Endothelial cell of umbilical vein (primary cell): ENCODE measurements at regions not wholly inside any gene's neighbourhood (a gene's known extent, or its start where the extent isn't known, plus 50 kb on each side); places are given as distances from the start of the nearest gene placed in this dataset.

Source experiments
- BruUV-seq: library from RNA; stranded (reverse); fragments of 400-500 nt; replicated peaks from 2 replicates; lab custom pipeline; 2021; lab: Mats Ljungman, UMichigan
- CTCF ChIA-PET: fragments of 300-600, 350-600 bp; sonication (Branson Sonifier 250); formaldehyde crosslinking; loops from one replicate; lab custom pipeline; 2021; ENCODE audit warnings: antibody characterized with exemption, inconsistent platforms; lab: Charles Lee
- POLR2A ChIA-PET: fragments of 300-600, 350-600 bp; sonication (Branson Sonifier 250); formaldehyde crosslinking; loops from one replicate; lab custom pipeline; 2021; ENCODE audit warnings: antibody characterized with exemption, inconsistent platforms; lab: Charles Lee
- DNase-seq: peaks from one replicate; pipeline ENCODE4 v3.0.0-alpha.2; 2011; ENCODE audit warnings: low read depth, low spot score
- FAIRE-seq: peaks from 2 replicates; lab custom pipeline; 2011; peaks lifted over from hg19 to GRCh38; lab: Jason Lieb, UNC
- H2AFZ ChIP-seq: 2 replicates; pipeline ENCODE4 v1.6.0; 2012; ENCODE audit warnings: low read depth, low read length, control low read depth, inconsistent platforms
- H3K27ac ChIP-seq: 2 replicates; pipeline ENCODE4 v1.5.1; 2011; ENCODE audit warnings: low read depth, mild to moderate bottlenecking, control low read depth, low read length, moderate library complexity; ENCODE audit not compliant: insufficient read depth
- H3K27me3 ChIP-seq, 2 experiments: 2 replicates each; pipeline versions ENCODE4 v1.6.0 to v1.6.1; 2011; ENCODE audit warnings: low read length in 2 of 2, mixed read lengths in 1 of 2; ENCODE audit not compliant: control insufficient read depth in 2 of 2, insufficient read depth in 2 of 2
- H3K36me3 ChIP-seq, 2 experiments: 2 replicates in 1 of 2; 3 replicates in 1 of 2; pipeline ENCODE4 v1.5.1; 2011; ENCODE audit warnings: low read length in 2 of 2, mild to moderate bottlenecking in 1 of 2, moderate library complexity in 1 of 2; ENCODE audit not compliant: control insufficient read depth in 2 of 2, insufficient read depth in 2 of 2; ENCODE audit errors: extremely low read depth in 1 of 2
- H3K4me1 ChIP-seq: 3 replicates; pipeline ENCODE4 v1.5.1; 2011; ENCODE audit warnings: mild to moderate bottlenecking, low read length; ENCODE audit not compliant: control insufficient read depth, insufficient read depth; ENCODE audit errors: extremely low read depth
- H3K4me2 ChIP-seq: 2 replicates; pipeline ENCODE4 v1.6.1; 2011; ENCODE audit warnings: low read length, control low read depth, mixed read lengths; ENCODE audit not compliant: insufficient read depth
- H3K4me3 ChIP-seq, 3 experiments: fragments of 200-600 bp in 1 of 3; sonication (generic), shearing (Covaris generic) in 1 of 3; replicated peaks in 1 of 3; 2 replicates each; pipeline ENCODE4 v1.5.1; 2011 to 2016; ENCODE audit warnings: control low read depth in 3 of 3, low read length in 3 of 3, mild to moderate bottlenecking in 2 of 3, inconsistent platforms in 1 of 3, low read depth in 1 of 3, moderate library complexity in 1 of 3; ENCODE audit not compliant: insufficient read depth in 1 of 3
- H3K79me2 ChIP-seq: 2 replicates; pipeline ENCODE4 v1.6.0; 2012; ENCODE audit warnings: low read length, inconsistent platforms; ENCODE audit not compliant: control insufficient read depth, insufficient read depth
- H3K9ac ChIP-seq: replicated peaks from 2 replicates; pipeline ENCODE3; 2011; ENCODE audit warnings: low read length, control low read depth; ENCODE audit not compliant: insufficient read depth; ENCODE audit errors: extremely low read depth
- H3K9me1 ChIP-seq: replicated peaks from 3 replicates; pipeline ENCODE4 v1.6.0; 2011; ENCODE audit warnings: mild to moderate bottlenecking, low read length; ENCODE audit not compliant: control insufficient read depth, insufficient read depth; ENCODE audit errors: extremely low read depth
- H3K9me3 ChIP-seq: replicated peaks from 2 replicates; pipeline ENCODE4 v1.5.1; 2012; ENCODE audit warnings: low read length, inconsistent platforms; ENCODE audit not compliant: control insufficient read depth, insufficient read depth
- H4K20me1 ChIP-seq: replicated peaks from 2 replicates; pipeline ENCODE3; 2011; ENCODE audit warnings: mild to moderate bottlenecking, low read length; ENCODE audit not compliant: control insufficient read depth, insufficient read depth; ENCODE audit errors: extremely low read depth
- EZH2 ChIP-seq: IDR thresholded peaks from 2 replicates; pipeline ENCODE4 v1.6.1; 2012; ENCODE audit warnings: borderline replicate concordance, low read depth, mild to moderate bottlenecking, moderate library complexity, low read length, inconsistent platforms; ENCODE audit not compliant: severe bottlenecking
- FOS ChIP-seq: IDR thresholded peaks from 2 replicates; pipeline ENCODE4 v1.6.1; 2011; ENCODE audit warnings: mild to moderate bottlenecking, low read length, moderate library complexity, borderline replicate concordance; ENCODE audit not compliant: insufficient read depth
- GATA2 ChIP-seq: IDR thresholded peaks from 2 replicates; pipeline ENCODE4 v1.7.0; 2011; ENCODE audit warnings: low read depth, mild to moderate bottlenecking, moderate library complexity, mixed read lengths, low read length; ENCODE audit not compliant: insufficient read length, insufficient read depth
- JUN ChIP-seq: IDR thresholded peaks from 2 replicates; pipeline ENCODE4 v1.6.1; 2011; ENCODE audit warnings: borderline replicate concordance, low read depth; ENCODE audit not compliant: insufficient read length, insufficient read depth
- MYC ChIP-seq: IDR thresholded peaks from one replicate; pipeline ENCODE4 v1.6.1; 2011; ENCODE audit warnings: mild to moderate bottlenecking, low read depth, low read length
- POLR2A ChIP-seq: IDR thresholded peaks from 2 replicates; pipeline ENCODE4 v1.6.1; 2012; ENCODE audit warnings: low read depth, mild to moderate bottlenecking, control low read depth, low read length
- POLR2AphosphoS5 ChIP-seq: IDR thresholded peaks from 2 replicates; pipeline ENCODE4 v1.6.1; 2012; ENCODE audit warnings: low read depth, mild to moderate bottlenecking, control low read depth, low read length, moderate library complexity; ENCODE audit not compliant: insufficient read depth
- dilution Hi-C: fragments of 300-500 bp; cut with MboI; formaldehyde crosslinking; loops from one replicate; pipeline ENCODE4 v1.15.0; 2019; ENCODE audit warnings: low sequenced_read_pairs; ENCODE audit not compliant: extremely low pct_ligation_motif_present
- intact Hi-C: fragments of 100-400 bp; cut with micrococcal nuclease; formaldehyde crosslinking; loops from one replicate; pipeline ENCODE4 v1.10.0; 2022
- TF ChIP-seq, protein P1 (sequence below), 2 donors: IDR thresholded peaks; 1 replicate in 1 of 2; 2 replicates in 1 of 2; pipeline ENCODE4 v1.5.1; 2011; ENCODE audit warnings: low read length in 2 of 2, mild to moderate bottlenecking in 2 of 2, moderate library complexity in 2 of 2, control low read depth in 1 of 2, inconsistent platforms in 1 of 2, low read depth in 1 of 2; ENCODE audit not compliant: insufficient read depth in 1 of 2; ENCODE audit errors: extremely low read depth in 1 of 2
- TF ChIP-seq, protein P2 (sequence below): IDR thresholded peaks from 2 replicates; pipeline ENCODE4 v1.6.1; 2011; ENCODE audit not compliant: insufficient read depth, insufficient read length

DNA sequence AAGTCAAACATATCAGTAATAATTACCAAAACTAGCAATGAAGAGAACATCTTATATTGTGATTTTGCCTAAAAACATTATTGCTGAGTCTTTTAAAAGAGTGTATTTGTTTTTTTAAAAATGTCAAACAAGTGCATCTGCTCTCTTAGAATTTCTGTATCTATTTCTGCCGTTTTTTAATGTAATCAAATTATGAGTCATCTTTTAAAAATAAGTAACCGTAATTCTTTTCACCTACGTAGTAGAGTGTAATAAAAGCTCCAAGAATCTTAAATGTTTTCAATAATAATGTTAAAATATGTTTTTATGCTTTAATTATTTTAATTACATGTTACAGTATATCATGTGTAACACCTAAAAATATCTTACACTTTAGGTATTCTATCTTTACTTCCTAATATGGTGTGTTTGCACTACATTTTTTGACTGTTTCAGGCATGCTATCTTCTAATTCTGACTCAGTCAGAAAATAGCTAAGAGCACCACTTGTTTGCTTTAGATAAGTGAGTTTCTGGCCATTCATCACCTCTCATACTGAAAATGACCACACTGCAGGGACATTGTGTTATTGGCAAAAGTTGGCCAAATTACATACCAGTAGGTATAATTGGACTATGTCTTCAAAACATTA is 368.5 kb downstream of the PCDH7 start:
- CTCF ChIA-PET, result interaction anchor here (1.6 to 2.3 kb wide), 3 partner anchors 43 to 367 kb away, joined by 4 to 14 read pairs (median 7); no protein-coding TSS in a partner anchor
- TF ChIP-seq, protein P1, sequence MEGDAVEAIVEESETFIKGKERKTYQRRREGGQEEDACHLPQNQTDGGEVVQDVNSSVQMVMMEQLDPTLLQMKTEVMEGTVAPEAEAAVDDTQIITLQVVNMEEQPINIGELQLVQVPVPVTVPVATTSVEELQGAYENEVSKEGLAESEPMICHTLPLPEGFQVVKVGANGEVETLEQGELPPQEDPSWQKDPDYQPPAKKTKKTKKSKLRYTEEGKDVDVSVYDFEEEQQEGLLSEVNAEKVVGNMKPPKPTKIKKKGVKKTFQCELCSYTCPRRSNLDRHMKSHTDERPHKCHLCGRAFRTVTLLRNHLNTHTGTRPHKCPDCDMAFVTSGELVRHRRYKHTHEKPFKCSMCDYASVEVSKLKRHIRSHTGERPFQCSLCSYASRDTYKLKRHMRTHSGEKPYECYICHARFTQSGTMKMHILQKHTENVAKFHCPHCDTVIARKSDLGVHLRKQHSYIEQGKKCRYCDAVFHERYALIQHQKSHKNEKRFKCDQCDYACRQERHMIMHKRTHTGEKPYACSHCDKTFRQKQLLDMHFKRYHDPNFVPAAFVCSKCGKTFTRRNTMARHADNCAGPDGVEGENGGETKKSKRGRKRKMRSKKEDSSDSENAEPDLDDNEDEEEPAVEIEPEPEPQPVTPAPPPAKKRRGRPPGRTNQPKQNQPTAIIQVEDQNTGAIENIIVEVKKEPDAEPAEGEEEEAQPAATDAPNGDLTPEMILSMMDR (IDR thresholded peaks at IDR 0.05; ENCODE audit: extremely low read depth in 1 of 2, insufficient read depth in 1 of 2, low read depth in 1 of 2, low read length in 2 of 2), result no peak
- TF ChIP-seq POLR2A (peak; percentile 30), JUN (peak; percentile 57), EZH2 (no peak), POLR2AphosphoS5 (peak; percentile 76), GATA2 (peak; percentile 84), FOS (peak; percentile 51), MYC (no peak)
- TF ChIP-seq, protein P2, sequence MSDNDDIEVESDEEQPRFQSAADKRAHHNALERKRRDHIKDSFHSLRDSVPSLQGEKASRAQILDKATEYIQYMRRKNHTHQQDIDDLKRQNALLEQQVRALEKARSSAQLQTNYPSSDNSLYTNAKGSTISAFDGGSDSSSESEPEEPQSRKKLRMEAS, result no peak
- H4K20me1 ChIP-seq, result no peaks in the 10 kb centered on the region
- no peak overlapping the region for H3K4me3 ChIP-seq
- no peak overlapping the region for H2AFZ ChIP-seq
- H3K4me1 ChIP-seq, result peaks cover 46% of the 10 kb centered on the region
- dilution Hi-C loops (no loop called here), intact Hi-C loops (loop anchor here (1.0 to 10.0 kb wide), 4 partner anchors 18 to 554 kb away; no protein-coding TSS in a partner anchor)
- BruUV-seq, result TSS peak; percentile 59
- DNase-seq, result peak; percentile 85
- no peaks in the 10 kb centered on the region for H3K9me3 ChIP-seq
- peak overlapping the region; percentile 37 for H3K9ac ChIP-seq
- no peaks in the 10 kb centered on the region for H3K9me1 ChIP-seq
- peak overlapping the region; percentile 76 for H3K27ac ChIP-seq
- FAIRE-seq, result no peak
- H3K79me2 ChIP-seq, result no peaks in the 10 kb centered on the region
- H3K36me3 ChIP-seq, result no peaks in the 10 kb centered on the region
- POLR2A ChIA-PET, result no interaction called here
- H3K4me2 ChIP-seq, result peak overlapping the region; percentile 54
- no peaks in the 10 kb centered on the region for H3K27me3 ChIP-seq
